GM06990 (cell line): ENCODE measurements at regions not wholly inside any gene's neighbourhood (a gene's known extent, or its start where the extent isn't known, plus 50 kb on each side); places are given as distances from the start of the nearest gene placed in this dataset.

ENCODE experiments used
- DNase-seq: peaks from one replicate; pipeline ENCODE4 v3.0.0-alpha.2; 2011; ENCODE audit not compliant: insufficient read length; ENCODE audit errors: extremely low read depth
- H3K27me3 ChIP-seq: replicated peaks from 2 replicates; pipeline ENCODE4 v1.6.0; 2011; ENCODE audit warnings: low read length; ENCODE audit not compliant: control insufficient read depth, insufficient read depth
- H3K36me3 ChIP-seq: 2 replicates; pipeline ENCODE4 v1.5.1; 2011; ENCODE audit warnings: low read length; ENCODE audit not compliant: control insufficient read depth, insufficient read depth
- H3K4me3 ChIP-seq: replicated peaks from 2 replicates; pipeline ENCODE4 v1.5.1; 2011; ENCODE audit warnings: low read depth, mild to moderate bottlenecking, control low read depth, low read length
- CTCF ChIP-seq: IDR thresholded peaks from 2 replicates; pipeline ENCODE4 v1.5.1; 2011; ENCODE audit warnings: low read length, control low read depth, mild to moderate bottlenecking, inconsistent platforms; ENCODE audit not compliant: insufficient read depth, poor library complexity, severe bottlenecking

DNA sequence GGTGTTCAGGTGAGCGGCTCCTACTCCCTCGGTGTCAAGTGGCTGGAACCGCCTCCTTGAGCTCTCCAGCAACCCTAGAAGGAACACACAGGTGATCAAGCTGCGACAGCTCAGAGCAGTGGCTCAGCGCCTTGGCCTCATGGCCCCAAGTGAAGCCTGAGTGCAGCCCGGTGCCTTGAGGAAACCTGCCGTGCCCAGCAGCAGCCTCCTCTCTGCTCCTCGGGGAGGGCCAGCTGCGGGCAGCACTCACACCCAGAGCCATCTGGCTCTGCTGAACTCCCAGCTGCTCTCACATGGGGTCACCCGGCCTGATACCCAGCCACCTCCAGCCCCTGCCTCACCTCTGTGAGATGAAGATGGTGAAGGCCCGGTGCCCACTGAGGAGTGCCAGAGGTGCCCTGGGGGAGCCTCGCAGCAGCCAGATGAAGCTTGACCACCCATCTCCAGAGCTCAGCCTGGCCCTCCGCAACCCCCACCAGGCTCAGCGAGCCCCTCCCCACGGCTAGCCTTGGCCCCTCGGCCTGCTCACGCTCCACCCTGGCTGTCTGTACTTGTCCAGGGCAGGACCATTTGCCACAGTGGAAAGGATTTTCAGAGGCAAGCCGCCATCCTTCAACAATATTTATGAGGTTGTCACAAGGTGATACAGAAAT, 70.6 kb upstream of the RAB6C start:
- TF ChIP-seq CTCF, result no peak
- Histone ChIP-seq H3K36me3 (no peaks in the 10 kb centered on the region), H3K27me3 (no peaks in the 10 kb centered on the region; the same call in 1 of the 2 replicates), H3K4me3 (no peak overlapping the region)
- no peak for DNase-seq

DNA sequence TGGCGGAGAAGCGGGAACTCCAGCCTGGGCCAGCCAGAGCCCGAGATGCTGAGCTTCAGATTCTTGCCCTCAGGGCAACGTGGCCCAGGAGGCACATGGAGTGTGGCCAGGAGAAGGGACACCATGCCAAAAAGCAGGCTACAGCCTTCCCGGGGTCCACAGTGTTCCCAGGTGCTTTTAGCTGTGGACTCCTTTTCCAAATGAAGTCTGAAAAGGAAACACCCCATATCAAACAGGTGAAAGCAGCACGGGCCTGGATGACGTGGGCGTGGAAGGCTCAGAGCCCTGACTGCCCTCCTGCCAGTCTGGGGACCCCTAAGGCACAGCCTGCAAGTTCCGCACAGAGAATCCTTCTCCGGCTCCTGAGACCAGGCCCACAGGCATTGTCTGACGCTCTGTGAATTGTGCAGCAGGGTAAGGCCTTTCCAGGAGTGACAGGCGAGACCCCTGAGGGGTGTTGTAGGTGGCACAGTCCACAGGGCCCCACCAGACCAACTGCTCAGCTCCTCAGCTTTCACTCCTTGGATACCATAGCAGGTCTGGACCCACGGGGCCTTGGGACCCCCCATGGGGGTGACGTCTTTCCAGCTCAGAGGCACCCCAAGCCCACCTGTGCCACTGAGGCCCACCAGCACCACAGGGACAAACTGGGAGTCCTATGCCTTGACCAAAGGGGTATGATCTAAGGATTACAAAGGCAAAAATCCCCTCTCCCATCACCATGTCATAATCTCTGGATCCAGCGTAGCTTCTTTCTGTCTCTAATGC, 69.6 kb upstream of the RAB6C start:
- Histone ChIP-seq H3K27me3 (no peaks in the 10 kb centered on the region; the same call in 1 of the 2 replicates), H3K4me3 (no peak overlapping the region), H3K36me3 (no peaks in the 10 kb centered on the region)
- no peak for DNase-seq
- no peak for TF ChIP-seq CTCF

DNA sequence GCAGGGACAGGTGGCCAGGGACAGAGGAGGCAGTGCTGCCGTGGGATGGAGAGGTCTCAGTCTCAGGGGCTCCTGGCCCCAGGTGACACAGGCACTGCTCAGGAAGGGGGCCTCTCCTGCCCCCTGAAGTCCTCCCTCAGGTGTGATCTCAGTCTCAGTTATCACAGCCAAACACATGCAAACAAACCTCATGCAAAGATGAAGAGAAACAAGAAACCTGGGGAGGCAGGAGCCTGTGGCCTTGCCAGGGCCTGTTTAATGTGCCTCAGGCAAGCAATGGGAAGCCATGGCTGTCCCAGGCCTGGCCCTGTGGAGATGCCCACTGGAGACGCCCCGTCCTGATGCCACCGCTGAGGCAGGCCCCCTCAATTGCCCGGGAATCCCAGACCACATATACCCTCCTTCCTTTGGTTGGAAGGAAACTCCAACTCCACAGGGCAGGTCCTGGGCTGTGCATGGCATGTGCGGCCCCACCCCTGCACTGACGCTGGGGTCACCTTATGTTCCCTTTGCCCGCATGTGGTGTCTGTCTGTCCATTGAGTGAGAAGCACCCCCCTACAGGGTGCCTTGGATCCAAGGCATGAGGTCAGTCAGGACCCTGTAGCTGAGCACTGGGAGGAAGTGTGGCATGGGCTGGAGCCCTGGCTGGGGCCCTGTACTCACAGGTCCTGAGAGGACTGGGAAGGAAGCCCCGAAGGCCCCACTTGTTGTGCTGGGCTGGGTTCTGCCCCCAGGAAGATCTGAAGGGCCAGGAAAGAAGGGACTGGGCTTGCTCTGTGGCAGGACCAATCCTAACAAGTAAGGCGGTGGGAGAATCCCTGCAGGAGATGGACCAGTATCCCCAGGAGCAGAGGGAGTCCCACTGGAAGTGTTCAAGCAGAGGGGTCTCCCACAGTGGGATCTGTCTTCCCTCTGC, 68.8 kb upstream of the RAB6C start:
- H3K4me3 ChIP-seq, result no peak overlapping the region
- no peak for DNase-seq
- H3K27me3 ChIP-seq, result no peaks in the 10 kb centered on the region; the same call in 1 of the 2 replicates
- H3K36me3 ChIP-seq, result no peaks in the 10 kb centered on the region
- no peak for TF ChIP-seq CTCF

- DNase-seq, result no peak
- Histone ChIP-seq H3K36me3 (no peaks in the 10 kb centered on the region), H3K27me3 (no peaks in the 10 kb centered on the region; the same call in 1 of the 2 replicates), H3K4me3 (no peak overlapping the region)
- no peak for TF ChIP-seq CTCF
These were observed 68.0 kb upstream of the RAB6C start for GRCh38 chr2:129911363-129912065.

DNA sequence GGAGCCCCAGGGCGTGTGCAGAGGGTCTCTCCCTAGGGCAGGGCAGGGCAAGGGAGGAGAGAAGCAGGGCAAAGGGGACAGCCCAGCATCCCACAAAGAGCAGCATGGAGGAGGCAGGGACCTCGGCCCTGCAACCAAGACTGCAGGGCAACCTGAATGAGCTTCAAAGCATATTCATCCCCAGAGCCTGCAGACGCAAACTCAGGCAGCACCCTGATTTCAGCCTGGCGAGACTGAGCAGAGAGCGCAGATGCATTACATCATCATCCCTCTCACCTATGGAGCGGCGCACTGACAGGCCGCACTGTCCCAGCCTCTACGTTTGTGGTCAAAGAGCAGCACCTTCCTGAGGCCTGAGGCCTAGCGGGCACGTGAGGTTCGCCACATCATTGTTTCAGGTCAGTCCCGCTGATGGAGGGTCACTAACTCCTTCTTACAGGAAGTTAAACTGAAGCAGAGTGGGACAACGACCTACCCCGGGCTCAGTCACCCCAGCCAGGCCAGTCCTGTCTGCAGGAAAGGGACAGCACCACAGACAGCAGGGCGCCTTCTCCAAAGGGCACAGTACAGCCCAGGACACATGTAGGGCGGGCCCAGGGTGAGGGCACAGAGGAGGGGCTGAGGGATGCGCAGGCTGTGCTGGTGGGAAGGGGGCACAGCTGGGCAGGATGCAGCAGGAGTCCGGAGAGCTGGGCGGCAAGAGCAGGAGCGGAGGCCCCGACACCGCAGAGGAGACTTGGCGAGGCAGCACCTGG, 67.2 kb upstream of the RAB6C start:
- Histone ChIP-seq H3K27me3 (no peaks in the 10 kb centered on the region; the same call in 1 of the 2 replicates), H3K36me3 (no peaks in the 10 kb centered on the region), H3K4me3 (no peak overlapping the region)
- DNase-seq, result no peak
- TF ChIP-seq CTCF, result no peak
